ENCODE measurements at regions not wholly inside any gene's neighbourhood (a gene's known extent, or its start where the extent isn't known, plus 50 kb on each side); places are given as distances from the start of the nearest gene placed in this dataset.

- TF ChIP-seq EZH2 (IDR thresholded peaks at IDR 0.05; ENCODE audit: low read depth, low read length, severe bottlenecking), result no peak
- TF ChIP-seq JUN (IDR thresholded peaks at IDR 0.05; ENCODE audit: low read depth, low read length), result no peak
- no peak for TF ChIP-seq JUND (IDR thresholded peaks at IDR 0.05; ENCODE audit: low read length)
- no peak for TF ChIP-seq POLR2AphosphoS5 (IDR thresholded peaks at IDR 0.05; ENCODE audit: low read depth, low read length)
- no peak for TF ChIP-seq CTCF (IDR thresholded peaks at IDR 0.05; ENCODE audit: control extremely low read depth in 1 of 3, insufficient read depth in 1 of 3, low read depth in 1 of 3, low read length in 3 of 3)
These were observed 1510.1 kb downstream of the MRPL39 start for GRCh38 chr21:24097181-24097580.
